ENCODE measurements at regions not wholly inside any gene's neighbourhood (a gene's known extent, or its start where the extent isn't known, plus 50 kb on each side); places are given as distances from the start of the nearest gene placed in this dataset.

- Histone ChIP-seq H3K4me1 (replicated peaks in 1 of 2; ENCODE audit: control insufficient read depth in 2 of 2, insufficient read depth in 2 of 2, low read length in 2 of 2) (no peaks in the 10 kb centered on the region), H3K4me2 (ENCODE audit: insufficient read depth, low read length) (no peak overlapping the region), H2AFZ (ENCODE audit: low read depth, low read length) (no peak overlapping the region), H3K9me1 (ENCODE audit: control insufficient read depth, insufficient read depth, low read length) (no peaks in the 10 kb centered on the region), H3K79me2 (ENCODE audit: control insufficient read depth, insufficient read depth, low read length) (no peaks in the 10 kb centered on the region), H3K27ac (ENCODE audit: extremely low read depth, low read depth, low read length) (no peak overlapping the region), H3K9ac (ENCODE audit: insufficient read depth in 1 of 2, low read depth in 2 of 2, low read length in 2 of 2) (no peak overlapping the region), H4K20me1 (replicated peaks; ENCODE audit: control insufficient read depth, insufficient read depth, low read length) (no peaks in the 10 kb centered on the region), H3K27me3 (ENCODE audit: control insufficient read depth in 2 of 2, insufficient read depth in 2 of 2, low read length in 2 of 2) (no peaks in the 10 kb centered on the region), H3K36me3 (ENCODE audit: control insufficient read depth, insufficient read depth, low read length) (no peaks in the 10 kb centered on the region), H3K4me3 (no peak overlapping the region), H3K9me3 (replicated peaks; ENCODE audit: control insufficient read depth, insufficient read depth, low read depth, low read length) (0 out of 2 replicates have a peak, but pooled peaks cover 3% of the 10 kb centered on the region)
- no peak for ATAC-seq
- WGBS (ENCODE audit: insufficient coverage, low coverage, missing lambda C conversion rate), result 7% methylated on average over 4 of the region's 4 CpGs
- no TSS peak for BruUV-seq (replicated peaks)
- no peak for DNase-seq (ENCODE audit: extremely low read depth in 1 of 4, low spot score in 3 of 4)
- in situ Hi-C loops (cut with MboI), result no loop called here
- POLR2A ChIA-PET, result no interaction called here
- CTCF ChIA-PET (ENCODE audit: low intra/inter-chr PET ratio), result no interaction called here
- no peak for TF ChIP-seq ELK1 (CRISPR knock-in tag; IDR thresholded peaks at IDR 0.05)
- no peak for TF ChIP-seq MYC (IDR thresholded peaks at IDR 0.05; ENCODE audit: low read depth, low read length)
- no peak for TF ChIP-seq MYC (CRISPR knock-in tag; IDR thresholded peaks at IDR 0.05; ENCODE audit: borderline replicate concordance, low read depth)
- TF ChIP-seq HNRNPK (IDR thresholded peaks at IDR 0.05; ENCODE audit: low read depth, low read length, poor library complexity, severe bottlenecking), result no peak
- intact Hi-C loops (cut with micrococcal nuclease), result no loop called here
- no peak for FAIRE-seq
Measured at GRCh38 chr15:93865586-93865985, 365.8 kb upstream of the MCTP2 start.

DNA sequence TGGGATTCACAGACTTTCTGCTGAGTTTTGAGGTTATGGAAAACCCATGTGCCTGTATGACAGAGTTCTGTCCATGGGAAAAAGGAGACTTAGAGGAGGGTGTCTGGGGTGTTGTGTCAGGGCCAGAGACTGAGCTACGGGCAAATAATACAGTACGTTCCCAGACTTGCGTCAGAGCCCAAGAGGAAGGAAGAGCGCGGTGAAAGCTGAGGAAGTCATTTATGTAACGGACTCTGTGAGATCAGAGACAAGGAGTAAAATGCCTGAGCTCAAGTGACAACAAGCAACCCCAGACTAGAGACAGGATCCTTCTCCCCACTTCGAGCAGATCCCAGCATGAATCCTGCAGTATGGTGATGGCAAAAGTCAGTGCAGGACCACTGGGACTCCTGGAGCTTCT, 368.6 kb upstream of the MCTP2 start:
- intact Hi-C loops (cut with micrococcal nuclease), result no loop called here
- in situ Hi-C loops (cut with MboI), result no loop called here
- no peak overlapping the region for H2AFZ ChIP-seq (ENCODE audit: low read depth, low read length)
- no peaks in the 10 kb centered on the region for H3K79me2 ChIP-seq (ENCODE audit: control insufficient read depth, insufficient read depth, low read length)
- POLR2A ChIA-PET, result no interaction called here
- TF ChIP-seq, protein P1, sequence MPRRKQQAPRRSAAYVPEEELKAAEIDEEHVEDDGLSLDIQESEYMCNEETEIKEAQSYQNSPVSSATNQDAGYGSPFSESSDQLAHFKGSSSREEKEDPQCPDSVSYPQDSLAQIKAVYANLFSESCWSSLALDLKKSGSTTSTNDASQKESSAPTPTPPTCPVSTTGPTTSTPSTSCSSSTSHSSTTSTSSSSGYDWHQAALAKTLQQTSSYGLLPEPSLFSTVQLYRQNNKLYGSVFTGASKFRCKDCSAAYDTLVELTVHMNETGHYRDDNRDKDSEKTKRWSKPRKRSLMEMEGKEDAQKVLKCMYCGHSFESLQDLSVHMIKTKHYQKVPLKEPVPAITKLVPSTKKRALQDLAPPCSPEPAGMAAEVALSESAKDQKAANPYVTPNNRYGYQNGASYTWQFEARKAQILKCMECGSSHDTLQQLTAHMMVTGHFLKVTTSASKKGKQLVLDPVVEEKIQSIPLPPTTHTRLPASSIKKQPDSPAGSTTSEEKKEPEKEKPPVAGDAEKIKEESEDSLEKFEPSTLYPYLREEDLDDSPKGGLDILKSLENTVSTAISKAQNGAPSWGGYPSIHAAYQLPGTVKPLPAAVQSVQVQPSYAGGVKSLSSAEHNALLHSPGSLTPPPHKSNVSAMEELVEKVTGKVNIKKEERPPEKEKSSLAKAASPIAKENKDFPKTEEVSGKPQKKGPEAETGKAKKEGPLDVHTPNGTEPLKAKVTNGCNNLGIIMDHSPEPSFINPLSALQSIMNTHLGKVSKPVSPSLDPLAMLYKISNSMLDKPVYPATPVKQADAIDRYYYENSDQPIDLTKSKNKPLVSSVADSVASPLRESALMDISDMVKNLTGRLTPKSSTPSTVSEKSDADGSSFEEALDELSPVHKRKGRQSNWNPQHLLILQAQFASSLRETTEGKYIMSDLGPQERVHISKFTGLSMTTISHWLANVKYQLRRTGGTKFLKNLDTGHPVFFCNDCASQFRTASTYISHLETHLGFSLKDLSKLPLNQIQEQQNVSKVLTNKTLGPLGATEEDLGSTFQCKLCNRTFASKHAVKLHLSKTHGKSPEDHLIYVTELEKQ (CRISPR knock-in tag; IDR thresholded peaks at IDR 0.05), result no peak
- no peak for TF ChIP-seq ZNF586 (CRISPR knock-in tag; conservative IDR thresholded peaks at IDR 0.05)
- H3K4me1 ChIP-seq (replicated peaks in 1 of 2; ENCODE audit: control insufficient read depth in 2 of 2, insufficient read depth in 2 of 2, low read length in 2 of 2), result no peaks in the 10 kb centered on the region
- no peaks in the 10 kb centered on the region for H3K9me3 ChIP-seq (replicated peaks; ENCODE audit: control insufficient read depth, insufficient read depth, low read depth, low read length)
- no peaks in the 10 kb centered on the region for H3K27me3 ChIP-seq (ENCODE audit: control insufficient read depth in 2 of 2, insufficient read depth in 2 of 2, low read length in 2 of 2)
- CTCF ChIA-PET (ENCODE audit: low intra/inter-chr PET ratio), result no interaction called here
- BruUV-seq (replicated peaks), result no TSS peak
- no peaks in the 10 kb centered on the region for H4K20me1 ChIP-seq (replicated peaks; ENCODE audit: control insufficient read depth, insufficient read depth, low read length)
- H3K9me1 ChIP-seq (ENCODE audit: control insufficient read depth, insufficient read depth, low read length), result no peaks in the 10 kb centered on the region
- H3K36me3 ChIP-seq (ENCODE audit: control insufficient read depth, insufficient read depth, low read length), result no peaks in the 10 kb centered on the region
- ATAC-seq (no peak), FAIRE-seq (no peak), DNase-seq (ENCODE audit: extremely low read depth in 1 of 4, low spot score in 3 of 4) (no peak)
- no peak overlapping the region for H3K27ac ChIP-seq (ENCODE audit: extremely low read depth, low read depth, low read length)
- no peak overlapping the region for H3K4me3 ChIP-seq
- H3K9ac ChIP-seq (ENCODE audit: insufficient read depth in 1 of 2, low read depth in 2 of 2, low read length in 2 of 2), result no peak overlapping the region
- no peak overlapping the region for H3K4me2 ChIP-seq (ENCODE audit: insufficient read depth, low read length)
- 0% methylated on average over 7 of the region's 7 CpGs for WGBS (ENCODE audit: insufficient coverage, low coverage, missing lambda C conversion rate)

All from K562 (cell line).